Heart right ventricle (tissue), 16 donors: ENCODE measurements at regions not wholly inside any gene's neighbourhood (a gene's known extent, or its start where the extent isn't known, plus 50 kb on each side); places are given as distances from the start of the nearest gene placed in this dataset.
"Not testable (repeated sequence)": the region's sequence is repeated elsewhere in the genome, so short reads cannot be mapped to it uniquely, and the experiment has no call there.

ENCODE experiments used
- ATAC-seq, 8 donors: fragments of 200-7000 bp; cut with Tn5 transposase; one replicate each; pipeline ENCODE4 v1.9.1; 2020; ENCODE audit warnings: mild to moderate bottlenecking in 8 of 8, moderate library complexity in 8 of 8, moderate number of reproducible peaks in 1 of 8
- DNase-seq, 2 donors: peaks; one replicate each; pipeline ENCODE4 v3.0.0-alpha.2; 2020
- H3K27ac ChIP-seq, 10 donors: fragments of 200-600 bp; sonication (generic) in 2 of 10; one replicate each; pipeline versions ENCODE4 v1.5.0 to v1.8.0; 2020 to 2022; ENCODE audit warnings: mild to moderate bottlenecking in 3 of 10
- H3K27me3 ChIP-seq, 7 donors: fragments of 200-600 bp; one replicate each; pipeline ENCODE4 v1.8.0; 2021 to 2022; ENCODE audit warnings: mild to moderate bottlenecking in 2 of 7
- H3K36me3 ChIP-seq, 9 donors: fragments of 200-600 bp; sonication (generic) in 1 of 9; one replicate each; pipeline versions ENCODE4 v1.5.0 to v1.8.0; 2020 to 2022; ENCODE audit warnings: mild to moderate bottlenecking in 2 of 9
- H3K4me1 ChIP-seq, 9 donors: fragments of 200-600 bp; sonication (generic) in 1 of 9; one replicate each; pipeline versions ENCODE4 v1.5.0 to v1.8.0; 2020 to 2022; ENCODE audit warnings: mild to moderate bottlenecking in 4 of 9
- H3K4me3 ChIP-seq, 10 donors: fragments of 200-600 bp; sonication (generic) in 2 of 10; one replicate each; pipeline versions ENCODE4 v1.5.0 to v1.8.0; 2020 to 2022; ENCODE audit warnings: mild to moderate bottlenecking in 7 of 10, moderate library complexity in 2 of 10
- H3K9me3 ChIP-seq, 11 donors: fragments of 200-600 bp in 10 of 11; sonication (generic) in 2 of 11; one replicate each; pipeline versions ENCODE4 v1.5.0 to v1.8.0; 2013 to 2022; ENCODE audit warnings: mild to moderate bottlenecking in 2 of 11, control low read depth in 1 of 11, moderate library complexity in 1 of 11
- CTCF ChIP-seq, 9 donors: fragments of 200-600 bp; sonication (generic) in 2 of 9; IDR thresholded peaks; one replicate each; pipeline versions ENCODE4 v1.5.0 to v1.8.0; 2021 to 2022; ENCODE audit warnings: antibody characterized with exemption in 9 of 9, mild to moderate bottlenecking in 5 of 9, moderate library complexity in 1 of 9
- WGBS, 2 donors: extraction: QIAGEN DNeasy Blood & Tissue Kit; methylation state at CpG; one replicate each; pipeline ENCODE4 v1.1.7; 2013; ENCODE audit warnings: inconsistent platforms in 1 of 2; 5-methylcytosine and 5-hydroxymethylcytosine counted together
- intact Hi-C, 10 donors: fragments of 100-400 bp; cut with DNase I; formaldehyde crosslinking; loops; one replicate each; pipeline versions ENCODE4 v1.11.1 to v1.14.2; 2022
- donor health status: Arrhythmogenic right ventricular cardiomyopathy.
- donor health status: ischemic (EF 13 %, LVEDD 7.1; RV severe dilation, severe dysfunction).
- donor health status: healthy with polysubstance abuse.
- donor health status: DM: no; HTN: yes; CAD: no.
- donor health status: DM: no; HTN: no; CAD: no.
- donor health status: ischemic (EF 25% LVEDD 6.9; RV normal size, moderate dysfunction).
- donor health status: ischemic (EF 25% LVEDD 5.7; RV mildly dilated, moderate dysfunction).
- donor health status: healthy.
- donor health status: DM: yes; HTN: yes; CAD: no.
- donor health status: Ischemic cardiomyopathy.
- donor health status: ischemic (EF 35%, LVEDD 5.7; RV mildly dilated, moderate dysfunction).
- donor health status: nonischemic (EF 11% LVEDD 7.7; RV severe dilation, severe dysfunction).
- donor health status: DM: yes; HTN: yes; CAD: no.
- donor health status: PGD.
- donor health status: ischemic (EF 29% LVEDD 5.4; RV normal size, mild dysfunction).
- donor health status: nonischemic (EF 23%, LVEDD 6.1; RV moderate dilation, normal function).

DNA sequence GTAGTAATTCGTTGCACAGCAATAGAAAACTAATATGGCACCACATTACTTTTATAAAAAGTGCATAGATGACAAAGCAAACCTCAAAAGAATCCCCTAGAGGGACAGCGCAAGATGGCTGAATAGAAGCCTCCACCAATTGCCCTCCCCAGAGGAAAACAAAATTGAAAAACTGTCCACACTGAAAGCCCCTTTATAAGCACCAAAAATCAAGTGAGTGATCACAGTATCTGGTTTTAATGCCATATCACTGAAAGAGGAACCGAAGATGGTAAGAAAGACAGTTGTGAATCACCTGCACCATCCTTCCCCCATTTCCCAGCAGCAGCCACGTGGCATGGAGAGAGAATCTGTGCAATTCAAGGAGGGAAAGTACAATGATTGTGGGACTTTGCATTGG is 522.2 kb downstream of the GLUD2 start:
- intact Hi-C loops, result loop anchor here in 4 of 10 donors (10.0 kb wide), 4 partner anchors 265 to 1075 kb away; no protein-coding TSS in a partner anchor
- Histone ChIP-seq H3K27me3 (no peaks in the 10 kb centered on the region), H3K4me1 (no peaks in the 10 kb centered on the region), H3K4me3 (no peak overlapping the region), H3K36me3 (no peaks in the 10 kb centered on the region), H3K27ac (no peak overlapping the region), H3K9me3 (peaks cover 0 to 4% (median 0%) of the 10 kb centered on the region in 11 donors)
- DNase-seq, result no peak
- TF ChIP-seq CTCF (IDR thresholded peaks at IDR 0.05), result no peak
- ATAC-seq, result no peak
- 82% methylated on average over 4 of the region's 4 CpGs for WGBS, 2 donors

DNA sequence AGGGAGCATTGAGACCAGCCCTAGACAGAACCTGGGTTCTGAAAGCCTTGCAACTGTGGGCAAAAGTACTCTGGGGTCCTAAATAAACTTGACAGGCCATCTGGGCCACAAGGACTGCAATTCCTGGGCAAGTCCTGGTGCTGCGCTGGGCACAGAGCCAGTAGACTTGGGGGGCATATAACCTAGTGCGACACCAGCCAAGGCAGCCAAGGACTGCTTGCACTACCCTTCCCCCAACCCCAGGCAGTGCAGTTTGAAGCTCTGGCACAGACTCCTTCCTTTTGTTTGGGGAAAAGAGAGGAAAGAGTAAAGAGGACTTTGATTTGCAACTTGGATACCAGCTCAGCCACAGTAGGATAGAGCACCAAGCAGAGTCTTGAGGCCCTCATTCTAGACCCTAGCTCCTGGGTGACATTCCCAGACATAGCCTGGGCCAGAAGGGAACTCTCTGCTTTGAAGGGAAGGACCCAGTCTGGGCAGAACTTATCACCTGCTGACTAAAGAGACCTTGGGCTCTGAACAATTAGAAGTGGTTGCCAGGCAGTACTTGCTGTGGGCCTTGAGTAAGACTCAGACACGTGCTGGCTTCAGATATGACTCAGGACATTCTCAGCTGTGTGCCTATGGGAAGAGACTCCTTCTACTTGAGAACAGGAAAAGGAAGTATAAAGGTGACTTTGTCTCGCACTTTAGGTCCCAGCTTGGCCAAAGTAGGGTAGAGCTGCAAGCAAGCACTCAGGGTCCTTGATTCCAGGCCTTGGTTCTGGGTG is 522.8 kb downstream of the GLUD2 start:
- Histone ChIP-seq H3K36me3 (no peaks in the 10 kb centered on the region), H3K4me3 (no peak overlapping the region), H3K27me3 (no peaks in the 10 kb centered on the region), H3K4me1 (no peaks in the 10 kb centered on the region), H3K9me3 (peaks cover 0 to 4% (median 0%) of the 10 kb centered on the region in 11 donors), H3K27ac (no peak overlapping the region)
- no peak for ATAC-seq
- WGBS, 2 donors, result 72 to 79% methylated on average over 4 of the region's 4 CpGs
- intact Hi-C loops, result loop anchor here in 4 of 10 donors (10.0 kb wide), 4 partner anchors 265 to 1075 kb away; no protein-coding TSS in a partner anchor
- no peak for TF ChIP-seq CTCF (IDR thresholded peaks at IDR 0.05)
- no peak for DNase-seq

- WGBS, 2 donors, result 77 to 80% methylated on average over 7 of the region's 7 CpGs
- DNase-seq, result no peak
- H3K27me3 ChIP-seq, result no peaks in the 10 kb centered on the region
- intact Hi-C loops, result loop anchor here in 4 of 10 donors (10.0 kb wide), 4 partner anchors 267 to 1077 kb away; no protein-coding TSS in a partner anchor
- no peaks in the 10 kb centered on the region for H3K4me1 ChIP-seq
- H3K36me3 ChIP-seq, result no peaks in the 10 kb centered on the region
- no peak overlapping the region for H3K27ac ChIP-seq
- TF ChIP-seq CTCF (IDR thresholded peaks at IDR 0.05), result no peak
- H3K4me3 ChIP-seq, result no peak overlapping the region
- ATAC-seq, result no peak
- H3K9me3 ChIP-seq, result peaks cover 0 to 4% (median 0%) of the 10 kb centered on the region in 11 donors
Measured at GRCh38 chrX:121571333-121571732, 523.9 kb downstream of the GLUD2 start.

DNA sequence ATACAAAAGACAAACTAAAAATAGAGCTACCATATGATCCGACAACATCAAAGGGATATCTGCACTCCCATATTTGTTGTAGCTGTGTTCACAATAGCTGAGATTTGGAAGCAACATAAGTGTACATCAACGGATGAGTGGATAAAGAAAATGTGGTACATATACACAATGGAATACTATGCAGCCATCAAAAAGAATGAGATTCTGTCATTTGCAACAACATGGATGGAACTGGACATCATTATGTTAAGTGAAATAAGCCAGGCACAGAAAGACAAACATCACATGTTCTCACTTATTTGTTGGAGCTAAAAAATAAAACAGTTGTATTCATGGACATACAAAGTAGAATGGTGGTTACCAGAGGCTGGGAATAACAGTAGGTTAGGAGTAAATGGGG is 527.0 kb downstream of the GLUD2 start:
- H3K27ac ChIP-seq, H3K4me1 ChIP-seq, H3K27me3 ChIP-seq, H3K36me3 ChIP-seq, H3K9me3 ChIP-seq, H3K4me3 ChIP-seq, ATAC-seq, DNase-seq: not testable (repeated sequence)
- intact Hi-C loops, result loop anchor here in 4 of 10 donors (10.0 kb wide), 4 partner anchors 270 to 1080 kb away; no protein-coding TSS in a partner anchor
- 94 to 96% methylated on average over 2 of the region's 2 CpGs for WGBS, 2 donors
